ENCODE measurements at regions not wholly inside any gene's neighbourhood (a gene's known extent, or its start where the extent isn't known, plus 50 kb on each side); places are given as distances from the start of the nearest gene placed in this dataset.

DNA sequence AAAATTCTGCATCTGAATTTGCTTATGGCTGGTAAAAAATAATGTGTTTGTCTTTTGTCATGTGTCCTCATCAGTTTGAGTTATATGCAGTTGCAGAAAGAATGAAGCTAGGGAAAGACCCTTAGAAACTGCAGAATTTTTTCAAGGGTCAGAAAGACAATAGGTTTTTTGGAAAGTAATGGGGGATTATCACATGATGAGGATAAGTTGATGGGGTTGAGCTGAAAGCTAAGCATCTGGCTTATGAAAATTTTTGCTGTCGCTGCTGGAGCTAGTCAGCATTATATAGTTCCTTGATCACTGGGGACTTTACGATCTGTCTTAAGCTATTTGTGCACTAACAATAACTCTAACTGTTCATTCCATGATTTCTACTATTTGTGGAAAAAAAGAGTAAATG is 331.7 kb downstream of the PPARGC1A start:
- no peak overlapping the region for H3K4me3 ChIP-seq (ENCODE audit: low read length)
- TF ChIP-seq, protein P1, sequence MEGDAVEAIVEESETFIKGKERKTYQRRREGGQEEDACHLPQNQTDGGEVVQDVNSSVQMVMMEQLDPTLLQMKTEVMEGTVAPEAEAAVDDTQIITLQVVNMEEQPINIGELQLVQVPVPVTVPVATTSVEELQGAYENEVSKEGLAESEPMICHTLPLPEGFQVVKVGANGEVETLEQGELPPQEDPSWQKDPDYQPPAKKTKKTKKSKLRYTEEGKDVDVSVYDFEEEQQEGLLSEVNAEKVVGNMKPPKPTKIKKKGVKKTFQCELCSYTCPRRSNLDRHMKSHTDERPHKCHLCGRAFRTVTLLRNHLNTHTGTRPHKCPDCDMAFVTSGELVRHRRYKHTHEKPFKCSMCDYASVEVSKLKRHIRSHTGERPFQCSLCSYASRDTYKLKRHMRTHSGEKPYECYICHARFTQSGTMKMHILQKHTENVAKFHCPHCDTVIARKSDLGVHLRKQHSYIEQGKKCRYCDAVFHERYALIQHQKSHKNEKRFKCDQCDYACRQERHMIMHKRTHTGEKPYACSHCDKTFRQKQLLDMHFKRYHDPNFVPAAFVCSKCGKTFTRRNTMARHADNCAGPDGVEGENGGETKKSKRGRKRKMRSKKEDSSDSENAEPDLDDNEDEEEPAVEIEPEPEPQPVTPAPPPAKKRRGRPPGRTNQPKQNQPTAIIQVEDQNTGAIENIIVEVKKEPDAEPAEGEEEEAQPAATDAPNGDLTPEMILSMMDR (conservative IDR thresholded peaks at IDR 0.05; ENCODE audit: low read length) = no peak
- no peak for DNase-seq (ENCODE audit: low read depth)

- no peak for DNase-seq (ENCODE audit: low read depth)
- TF ChIP-seq, protein P1 (conservative IDR thresholded peaks at IDR 0.05; ENCODE audit: low read length) = no peak
- H3K4me3 ChIP-seq (ENCODE audit: low read length) = no peak overlapping the region
These were observed 342.2 kb downstream of the PPARGC1A start for GRCh38 chr4:23547601-23548000.

DNA sequence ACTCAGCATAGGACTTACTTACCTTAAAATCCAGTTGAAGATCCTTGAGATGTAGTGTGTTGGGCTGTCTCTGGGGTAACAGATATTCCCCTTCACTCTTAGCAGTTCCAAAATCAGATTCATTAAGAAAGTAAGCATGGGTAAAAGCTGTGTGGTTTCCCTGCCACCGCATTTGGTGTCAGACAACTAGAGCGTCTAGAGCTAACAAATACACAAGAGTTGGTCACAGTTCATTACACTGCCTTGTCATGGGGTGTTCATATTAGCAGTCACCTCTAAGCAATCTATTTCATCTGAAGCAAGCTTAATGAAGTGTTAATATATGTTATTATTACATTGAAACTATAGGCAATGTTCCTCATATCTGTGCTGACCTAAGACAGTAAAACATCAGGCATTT is 342.8 kb downstream of the PPARGC1A start:
- TF ChIP-seq, protein P1 (conservative IDR thresholded peaks at IDR 0.05; ENCODE audit: low read length) = no peak
- H3K4me3 ChIP-seq (ENCODE audit: low read length) = no peak overlapping the region
- DNase-seq (ENCODE audit: low read depth) = no peak

- no peak overlapping the region for H3K4me3 ChIP-seq (ENCODE audit: low read length)
- no peak for DNase-seq (ENCODE audit: low read depth)
These were observed 349.8 kb downstream of the PPARGC1A start for GRCh38 chr4:23539969-23540569.

DNA sequence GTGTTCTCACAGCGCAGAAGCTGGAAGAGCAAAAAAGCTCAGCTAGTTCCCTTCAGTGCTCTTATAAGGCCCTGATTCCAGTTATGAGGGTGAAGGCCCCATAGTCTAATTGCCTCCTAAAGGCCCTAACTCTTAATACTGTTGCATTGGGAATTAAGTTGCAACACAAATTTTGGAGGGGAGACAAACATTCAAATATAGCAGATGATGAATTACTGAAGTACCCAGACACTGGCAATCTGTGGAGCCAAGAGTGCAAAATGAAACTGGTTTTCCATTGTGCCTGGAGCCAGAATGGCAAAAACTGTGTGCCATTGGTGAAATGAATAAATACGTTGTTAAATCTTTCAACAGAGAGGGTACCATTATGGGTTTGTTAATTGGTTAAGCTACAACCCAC is 356.0 kb downstream of the PPARGC1A start:
- H3K4me3 ChIP-seq (ENCODE audit: low read length) = no peak overlapping the region
- TF ChIP-seq, protein P1 (conservative IDR thresholded peaks at IDR 0.05; ENCODE audit: low read length) = no peak
- DNase-seq (ENCODE audit: low read depth) = no peak

More at GRCh38 chr4:23539969-23540569, 349.8 kb downstream of the PPARGC1A start:
- TF ChIP-seq, protein P1 (conservative IDR thresholded peaks at IDR 0.05; ENCODE audit: low read length) = no peak

DNA sequence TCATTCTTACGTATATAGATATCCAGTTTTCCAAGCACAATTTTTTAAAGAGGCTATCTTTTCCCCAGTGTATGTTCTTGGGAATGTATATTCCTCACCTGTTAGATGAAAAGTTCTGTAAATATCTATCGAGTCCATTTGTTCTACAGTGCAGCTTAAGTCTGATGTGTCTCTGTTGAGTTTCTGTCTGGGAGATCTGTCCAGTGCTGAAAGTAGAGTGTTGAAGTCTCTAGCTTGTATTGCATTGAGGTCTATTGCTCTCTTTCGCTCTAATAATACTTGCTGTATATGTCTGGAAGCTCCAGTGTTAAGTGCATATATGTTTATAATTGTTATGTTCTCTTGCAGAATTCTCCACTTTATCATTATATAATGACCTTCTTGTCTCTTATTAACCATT is 373.1 kb downstream of the PPARGC1A start:
- TF ChIP-seq, protein P1 (conservative IDR thresholded peaks at IDR 0.05; ENCODE audit: low read length) = no peak
- DNase-seq (ENCODE audit: low read depth) = no peak
- H3K4me3 ChIP-seq (ENCODE audit: low read length) = no peak overlapping the region

DNA sequence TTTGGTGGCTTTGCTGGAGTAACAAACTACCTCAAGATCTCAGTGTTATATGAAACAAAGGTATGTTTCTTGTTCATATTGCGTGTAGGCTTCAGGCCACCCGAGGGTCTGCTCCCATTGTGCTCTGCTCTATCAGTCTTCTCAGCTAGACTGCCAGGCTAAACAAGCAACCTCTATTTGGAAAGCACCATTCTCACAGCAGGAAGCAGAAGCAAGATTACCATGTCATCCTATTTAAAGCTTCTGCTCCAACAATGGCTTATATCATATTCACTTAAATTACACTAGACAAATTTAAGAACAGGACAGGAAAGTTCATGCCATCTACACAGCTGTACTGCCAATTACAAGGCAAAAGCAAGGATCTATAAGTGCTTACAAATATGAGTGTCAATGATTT is 385.8 kb downstream of the PPARGC1A start:
- TF ChIP-seq, protein P1 (conservative IDR thresholded peaks at IDR 0.05; ENCODE audit: low read length) = no peak
- H3K4me3 ChIP-seq (ENCODE audit: low read length) = no peak overlapping the region
- no peak for DNase-seq (ENCODE audit: low read depth)
